ENCODE measurements at regions not wholly inside any gene's neighbourhood (a gene's known extent, or its start where the extent isn't known, plus 50 kb on each side); places are given as distances from the start of the nearest gene placed in this dataset.

GRCh38 chr9:75798505-75798904, 92.0 kb upstream of the PCSK5 start:
- H3K4me2 ChIP-seq (ENCODE audit: low read length), result no peak overlapping the region
- H3K9me2 ChIP-seq (ENCODE audit: insufficient read depth, low read length), result no peaks in the 10 kb centered on the region
- no peaks in the 10 kb centered on the region for H4K20me1 ChIP-seq (ENCODE audit: insufficient read depth)
- H3K27me3 ChIP-seq (ENCODE audit: insufficient read depth, low read depth, low read length), result no peaks in the 10 kb centered on the region
- no peaks in the 10 kb centered on the region for H3K36me3 ChIP-seq (ENCODE audit: insufficient read depth, low read length)
- no peak overlapping the region for H3K9ac ChIP-seq (ENCODE audit: low read length)
- H3F3A ChIP-seq (ENCODE audit: insufficient read depth, low read length, poor library complexity, severe bottlenecking), result no peaks in the 10 kb centered on the region
- H3K9me3 ChIP-seq (ENCODE audit: low read length), result no peaks in the 10 kb centered on the region
- no peaks in the 10 kb centered on the region for H3K79me2 ChIP-seq (replicated peaks; ENCODE audit: insufficient read depth, low read length)
- no peak overlapping the region for H3K4me3 ChIP-seq (ENCODE audit: low read length)
- TF ChIP-seq EP300 (conservative IDR thresholded peaks at IDR 0.05; ENCODE audit: poor library complexity, severe bottlenecking), result no peak
- no peak for TF ChIP-seq RAD21 (conservative IDR thresholded peaks at IDR 0.05)
- no peak for TF ChIP-seq REST (IDR thresholded peaks at IDR 0.05; ENCODE audit: borderline replicate concordance)
- TF ChIP-seq EZH2 (IDR thresholded peaks at IDR 0.05; ENCODE audit: borderline replicate concordance, insufficient read depth, low read length, poor library complexity, severe bottlenecking), result no peak
- no peak for TF ChIP-seq MXI1 (conservative IDR thresholded peaks at IDR 0.05; ENCODE audit: poor library complexity, severe bottlenecking)
- no peak for TF ChIP-seq TAF1 (IDR thresholded peaks at IDR 0.05; ENCODE audit: low read depth)
- TF ChIP-seq CTCF (IDR thresholded peaks at IDR 0.05; ENCODE audit: poor library complexity, severe bottlenecking), result no peak
- no peak for TF ChIP-seq POLR2AphosphoS5 (IDR thresholded peaks at IDR 0.05)
- TF ChIP-seq SMC3 (conservative IDR thresholded peaks at IDR 0.05; ENCODE audit: poor library complexity), result no peak
- H3K27ac ChIP-seq (ENCODE audit: low read length), result no peak overlapping the region
- no peak overlapping the region for H2AFZ ChIP-seq (ENCODE audit: low read depth, low read length)

- no peak overlapping the region for H2AFZ ChIP-seq (ENCODE audit: low read depth, low read length)
- H3K9me3 ChIP-seq (ENCODE audit: low read length), result no peaks in the 10 kb centered on the region
- no peak for TF ChIP-seq RAD21 (conservative IDR thresholded peaks at IDR 0.05)
- no peak for TF ChIP-seq MXI1 (conservative IDR thresholded peaks at IDR 0.05; ENCODE audit: poor library complexity, severe bottlenecking)
- no peak overlapping the region for H3K4me3 ChIP-seq (ENCODE audit: low read length)
- no peaks in the 10 kb centered on the region for H3F3A ChIP-seq (ENCODE audit: insufficient read depth, low read length, poor library complexity, severe bottlenecking)
- no peaks in the 10 kb centered on the region for H3K27me3 ChIP-seq (ENCODE audit: insufficient read depth, low read depth, low read length)
- no peaks in the 10 kb centered on the region for H3K9me2 ChIP-seq (ENCODE audit: insufficient read depth, low read length)
- no peaks in the 10 kb centered on the region for H4K20me1 ChIP-seq (ENCODE audit: insufficient read depth)
- no peaks in the 10 kb centered on the region for H3K36me3 ChIP-seq (ENCODE audit: insufficient read depth, low read length)
- no peak overlapping the region for H3K27ac ChIP-seq (ENCODE audit: low read length)
- H3K9ac ChIP-seq (ENCODE audit: low read length), result no peak overlapping the region
- no peak overlapping the region for H3K4me2 ChIP-seq (ENCODE audit: low read length)
- no peaks in the 10 kb centered on the region for H3K79me2 ChIP-seq (replicated peaks; ENCODE audit: insufficient read depth, low read length)
Measured at GRCh38 chr9:75803130-75803529, 87.3 kb upstream of the PCSK5 start.

- no peak overlapping the region for H3K27ac ChIP-seq (ENCODE audit: low read length)
- H3K9me2 ChIP-seq (ENCODE audit: insufficient read depth, low read length), result no peaks in the 10 kb centered on the region
- H4K20me1 ChIP-seq (ENCODE audit: insufficient read depth), result no peaks in the 10 kb centered on the region
- H3K79me2 ChIP-seq (replicated peaks; ENCODE audit: insufficient read depth, low read length), result no peaks in the 10 kb centered on the region
- no peak overlapping the region for H3K4me2 ChIP-seq (ENCODE audit: low read length)
- no peaks in the 10 kb centered on the region for H3F3A ChIP-seq (ENCODE audit: insufficient read depth, low read length, poor library complexity, severe bottlenecking)
- H3K4me3 ChIP-seq (ENCODE audit: low read length), result no peak overlapping the region
- no peaks in the 10 kb centered on the region for H3K27me3 ChIP-seq (ENCODE audit: insufficient read depth, low read depth, low read length)
- H3K9ac ChIP-seq (ENCODE audit: low read length), result no peak overlapping the region
- H3K9me3 ChIP-seq (ENCODE audit: low read length), result peaks cover 3% of the 10 kb centered on the region
- no peak for TF ChIP-seq TAF1 (IDR thresholded peaks at IDR 0.05; ENCODE audit: low read depth)
- TF ChIP-seq POLR2AphosphoS5 (IDR thresholded peaks at IDR 0.05), result no peak
- no peak for TF ChIP-seq EP300 (conservative IDR thresholded peaks at IDR 0.05; ENCODE audit: poor library complexity, severe bottlenecking)
- TF ChIP-seq REST (IDR thresholded peaks at IDR 0.05; ENCODE audit: borderline replicate concordance), result no peak
- TF ChIP-seq CTCF (IDR thresholded peaks at IDR 0.05; ENCODE audit: poor library complexity, severe bottlenecking), result no peak
- no peak for TF ChIP-seq SMC3 (conservative IDR thresholded peaks at IDR 0.05; ENCODE audit: poor library complexity)
- no peak for TF ChIP-seq RAD21 (conservative IDR thresholded peaks at IDR 0.05)
- no peak for TF ChIP-seq EZH2 (IDR thresholded peaks at IDR 0.05; ENCODE audit: borderline replicate concordance, insufficient read depth, low read length, poor library complexity, severe bottlenecking)
- no peak overlapping the region for H2AFZ ChIP-seq (ENCODE audit: low read depth, low read length)
- no peaks in the 10 kb centered on the region for H3K36me3 ChIP-seq (ENCODE audit: insufficient read depth, low read length)
Measured at GRCh38 chr9:75810063-75810462, 80.4 kb upstream of the PCSK5 start.
